Smooth muscle cell (in vitro differentiated cells): ENCODE measurements at regions not wholly inside any gene's neighbourhood (a gene's known extent, or its start where the extent isn't known, plus 50 kb on each side); places are given as distances from the start of the nearest gene placed in this dataset.

Experiments used
- DNase-seq: peaks from one replicate; lab custom pipeline; 2025; ENCODE audit not compliant: unreplicated experiment; lab: John Stamatoyannopoulos, UW
- H2AFZ ChIP-seq: fragments of 200-600 bp; sonication (generic); 2 replicates; pipeline ENCODE4 v1.6.0; 2016; ENCODE audit warnings: antibody characterized with exemption, low read depth, mild to moderate bottlenecking
- H3F3A ChIP-seq: fragments of 200-600 bp; sonication (generic); 2 replicates; pipeline ENCODE4 v1.6.0; 2017; ENCODE audit warnings: antibody characterized with exemption, low read depth
- H3K27ac ChIP-seq: fragments of 200-600 bp; sonication (generic); 2 replicates; pipeline ENCODE4 v1.5.1; 2016; ENCODE audit warnings: low read depth, mild to moderate bottlenecking
- H3K27me3 ChIP-seq: fragments of 200-600 bp; sonication (generic); 2 replicates; pipeline ENCODE4 v1.6.1; 2016; ENCODE audit warnings: low read depth, mild to moderate bottlenecking
- H3K36me3 ChIP-seq: fragments of 200-600 bp; sonication (generic); 2 replicates; pipeline ENCODE4 v1.5.1; 2016; ENCODE audit warnings: low read depth
- H3K4me1 ChIP-seq: fragments of 200-600 bp; sonication (generic); 2 replicates; pipeline ENCODE4 v1.5.1; 2016; ENCODE audit warnings: low read depth
- H3K4me2 ChIP-seq: fragments of 200-600 bp; sonication (generic); 2 replicates; pipeline ENCODE4 v1.6.0; 2016; ENCODE audit warnings: mild to moderate bottlenecking
- H3K4me3 ChIP-seq: fragments of 200-600 bp; sonication (generic); 2 replicates; pipeline ENCODE4 v1.5.1; 2016; ENCODE audit warnings: mild to moderate bottlenecking
- H3K79me2 ChIP-seq: fragments of 200-600 bp; sonication (generic); 2 replicates; pipeline ENCODE4 v1.6.0; 2016; ENCODE audit warnings: low read depth, mild to moderate bottlenecking
- H3K9ac ChIP-seq: fragments of 200-600 bp; sonication (generic); 2 replicates; pipeline ENCODE4 v1.6.0; 2016; ENCODE audit warnings: low read depth
- H3K9me3 ChIP-seq: fragments of 200-600 bp; sonication (generic); replicated peaks from 2 replicates; pipeline ENCODE4 v1.5.1; 2016; ENCODE audit warnings: low read depth
- H4K20me1 ChIP-seq: fragments of 200-600 bp; sonication (generic); 2 replicates; pipeline ENCODE4 v1.6.0; 2016; ENCODE audit warnings: low read depth
- WGBS: methylation state at CpG from one replicate; pipeline ENCODE4 v1.1.7; 2016; ENCODE audit warnings: low lambda C conversion rate; 5-methylcytosine and 5-hydroxymethylcytosine counted together
- TF ChIP-seq, protein P1 (sequence below): fragments of 200-600 bp; sonication (generic); IDR thresholded peaks from 2 replicates; pipeline ENCODE4 v1.5.1; 2017; ENCODE audit warnings: borderline replicate concordance, mild to moderate bottlenecking, antibody characterized with exemption; ENCODE audit not compliant: insufficient read depth, poor library complexity, severe bottlenecking

- Histone ChIP-seq H3K4me3 (no peak overlapping the region), H4K20me1 (no peaks in the 10 kb centered on the region), H3K79me2 (no peaks in the 10 kb centered on the region), H3K36me3 (no peaks in the 10 kb centered on the region), H2AFZ (no peak overlapping the region), H3K9ac (no peak overlapping the region), H3F3A (no peaks in the 10 kb centered on the region), H3K4me1 (no peaks in the 10 kb centered on the region), H3K4me2 (no peak overlapping the region), H3K27ac (no peak overlapping the region), H3K27me3 (no peaks in the 10 kb centered on the region), H3K9me3 (no peaks in the 10 kb centered on the region)
- TF ChIP-seq, protein P1, sequence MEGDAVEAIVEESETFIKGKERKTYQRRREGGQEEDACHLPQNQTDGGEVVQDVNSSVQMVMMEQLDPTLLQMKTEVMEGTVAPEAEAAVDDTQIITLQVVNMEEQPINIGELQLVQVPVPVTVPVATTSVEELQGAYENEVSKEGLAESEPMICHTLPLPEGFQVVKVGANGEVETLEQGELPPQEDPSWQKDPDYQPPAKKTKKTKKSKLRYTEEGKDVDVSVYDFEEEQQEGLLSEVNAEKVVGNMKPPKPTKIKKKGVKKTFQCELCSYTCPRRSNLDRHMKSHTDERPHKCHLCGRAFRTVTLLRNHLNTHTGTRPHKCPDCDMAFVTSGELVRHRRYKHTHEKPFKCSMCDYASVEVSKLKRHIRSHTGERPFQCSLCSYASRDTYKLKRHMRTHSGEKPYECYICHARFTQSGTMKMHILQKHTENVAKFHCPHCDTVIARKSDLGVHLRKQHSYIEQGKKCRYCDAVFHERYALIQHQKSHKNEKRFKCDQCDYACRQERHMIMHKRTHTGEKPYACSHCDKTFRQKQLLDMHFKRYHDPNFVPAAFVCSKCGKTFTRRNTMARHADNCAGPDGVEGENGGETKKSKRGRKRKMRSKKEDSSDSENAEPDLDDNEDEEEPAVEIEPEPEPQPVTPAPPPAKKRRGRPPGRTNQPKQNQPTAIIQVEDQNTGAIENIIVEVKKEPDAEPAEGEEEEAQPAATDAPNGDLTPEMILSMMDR = no peak
- no peak for DNase-seq
- WGBS = 91% methylated on average over 7 of the region's 7 CpGs
Measured at GRCh38 chr15:97456521-97457202, 503.8 kb upstream of the ARRDC4 start.

- TF ChIP-seq, protein P1 = no peak
- WGBS = 90% methylated on average over 3 of the region's 3 CpGs
Measured at GRCh38 chr15:97457203-97457847, 503.2 kb upstream of the ARRDC4 start.

GRCh38 chr15:97459771-97460170, 500.7 kb upstream of the ARRDC4 start:
- Histone ChIP-seq H3K4me2 (no peak overlapping the region), H3K4me3 (no peak overlapping the region), H3K27me3 (no peaks in the 10 kb centered on the region), H3F3A (no peaks in the 10 kb centered on the region), H4K20me1 (no peaks in the 10 kb centered on the region), H3K9ac (no peak overlapping the region), H3K79me2 (no peaks in the 10 kb centered on the region), H3K27ac (no peak overlapping the region), H2AFZ (no peak overlapping the region), H3K36me3 (no peaks in the 10 kb centered on the region), H3K9me3 (no peaks in the 10 kb centered on the region), H3K4me1 (no peaks in the 10 kb centered on the region)
- TF ChIP-seq, protein P1 = no peak
- WGBS = 65% methylated on average over 1 of the region's 1 CpG
- DNase-seq = no peak

More at GRCh38 chr15:97457203-97457847, 503.2 kb upstream of the ARRDC4 start:
- Histone ChIP-seq H3K9ac (no peak overlapping the region), H2AFZ (no peak overlapping the region), H3K27ac (no peak overlapping the region), H3K4me2 (no peak overlapping the region), H3K9me3 (no peaks in the 10 kb centered on the region), H3K4me3 (no peak overlapping the region), H3K4me1 (no peaks in the 10 kb centered on the region), H3K27me3 (no peaks in the 10 kb centered on the region), H3F3A (no peaks in the 10 kb centered on the region), H3K36me3 (no peaks in the 10 kb centered on the region), H3K79me2 (no peaks in the 10 kb centered on the region), H4K20me1 (no peaks in the 10 kb centered on the region)
- DNase-seq = no peak
